Left hindlimb (tissue), 1 donor: ENCODE measurements at regions not wholly inside any gene's neighbourhood (a gene's known extent, or its start where the extent isn't known, plus 50 kb on each side); places are given as distances from the start of the nearest gene placed in this dataset.
"Not testable (repeated sequence)": the region's sequence is repeated elsewhere in the genome, so short reads cannot be mapped to it uniquely, and the experiment has no call there.

Source experiments
- DNase-seq: peaks from one replicate; pipeline ENCODE4 v3.0.0-alpha.2; 2018

GRCh38 chr21:28332796-28333195, 659.9 kb downstream of the LTN1 start:
- no peak for DNase-seq

- DNase-seq, result no peak
Observed at GRCh38 chr21:28325618-28326017, 667.1 kb downstream of the LTN1 start.

- no peak for DNase-seq
Observed at GRCh38 chr21:28324690-28325089, 668.0 kb downstream of the LTN1 start.

GRCh38 chr21:28317177-28317950, 675.3 kb downstream of the LTN1 start:
- no peak for DNase-seq

GRCh38 chr21:28311411-28312190, 681.1 kb downstream of the LTN1 start:
- no peak for DNase-seq

GRCh38 chr21:28310711-28311110, 682.0 kb downstream of the LTN1 start:
- no peak for DNase-seq

- no peak for DNase-seq
Observed at GRCh38 chr21:28310171-28310685, 682.4 kb downstream of the LTN1 start.

- DNase-seq, result no peak
Observed at GRCh38 chr21:28309596-28309995, 683.1 kb downstream of the LTN1 start.

GRCh38 chr21:28308516-28308915, 684.2 kb downstream of the LTN1 start:
- no peak for DNase-seq

GRCh38 chr21:28299946-28300345, 692.7 kb downstream of the LTN1 start:
- no peak for DNase-seq

GRCh38 chr21:28298251-28298672, 694.4 kb downstream of the LTN1 start:
- DNase-seq, result no peak

GRCh38 chr21:28294051-28294450, 698.6 kb downstream of the LTN1 start:
- no peak for DNase-seq

- peak; percentile 37 for DNase-seq
Observed at GRCh38 chr21:28283641-28284490, 708.8 kb downstream of the LTN1 start.

- no peak for DNase-seq
Observed at GRCh38 chr21:28282833-28283232, 709.8 kb downstream of the LTN1 start.

GRCh38 chr21:28281357-28281756, 711.3 kb downstream of the LTN1 start:
- DNase-seq, result not testable (repeated sequence)

- DNase-seq, result no peak
Observed at GRCh38 chr21:28280611-28281010, 712.1 kb downstream of the LTN1 start.

GRCh38 chr21:28277324-28277723, 715.4 kb downstream of the LTN1 start:
- no peak for DNase-seq

- DNase-seq, result no peak
Observed at GRCh38 chr21:28272272-28272992, 720.2 kb downstream of the LTN1 start.

- DNase-seq, result no peak
Observed at GRCh38 chr21:28269173-28269572, 723.5 kb downstream of the LTN1 start.

- DNase-seq, result no peak
Observed at GRCh38 chr21:28268685-28269084, 724.0 kb downstream of the LTN1 start.

- no peak for DNase-seq
Observed at GRCh38 chr21:28267449-28267848, 725.2 kb downstream of the LTN1 start.

GRCh38 chr21:28266061-28266460, 726.6 kb downstream of the LTN1 start:
- no peak for DNase-seq
